ENCODE measurements at regions not wholly inside any gene's neighbourhood (a gene's known extent, or its start where the extent isn't known, plus 50 kb on each side); places are given as distances from the start of the nearest gene placed in this dataset.
"Not testable (repeated sequence)": the region's sequence is repeated elsewhere in the genome, so short reads cannot be mapped to it uniquely, and the experiment has no call there.

GRCh38 chr16:85242140-85242539, 129.9 kb upstream of the CIBAR2 start:
- Histone ChIP-seq H3K4me3 (ENCODE audit: control insufficient read depth in 2 of 3, extremely low read depth in 1 of 3, insufficient read depth in 2 of 3, low read depth in 1 of 3, low read length in 3 of 3) (no peak overlapping the region), H2AFZ (ENCODE audit: control insufficient read depth, low read length) (no peak overlapping the region), H3K27ac (ENCODE audit: control insufficient read depth, insufficient read depth, low read length) (no peak overlapping the region), H3K36me3 (ENCODE audit: control insufficient read depth in 2 of 2, extremely low read depth in 1 of 2, insufficient read depth in 2 of 2, low read length in 2 of 2) (no peaks in the 10 kb centered on the region), H3K27me3 (ENCODE audit: control insufficient read depth, extremely low read depth, insufficient read depth, low read length) (no peaks in the 10 kb centered on the region), H3K9me3 (ENCODE audit: control insufficient read depth, low read depth, low read length) (no peaks in the 10 kb centered on the region), H4K20me1 (ENCODE audit: control insufficient read depth, extremely low read depth, insufficient read depth, low read length) (no peaks in the 10 kb centered on the region), H3K79me2 (ENCODE audit: control insufficient read depth, insufficient read depth, low read length) (no peaks in the 10 kb centered on the region), H3K4me2 (ENCODE audit: control insufficient read depth, extremely low read depth, insufficient read depth, low read depth, low read length) (no peak overlapping the region), H3K4me1 (ENCODE audit: control insufficient read depth, extremely low read depth, insufficient read depth, low read length) (peaks cover 3% of the 10 kb centered on the region), H3K9me1 (ENCODE audit: control insufficient read depth, extremely low read depth, insufficient read depth, low read length) (no peaks in the 10 kb centered on the region), H3K9ac (ENCODE audit: control insufficient read depth, extremely low read depth, insufficient read depth, low read length) (no peak overlapping the region)
- FAIRE-seq (no peak), DNase-seq (ENCODE audit: low read depth, low spot score) (no peak)
- TF ChIP-seq EZH2 (IDR thresholded peaks at IDR 0.05; ENCODE audit: low read length): no peak
- TF ChIP-seq CTCF (optimal IDR thresholded peaks at IDR 0.05 in 1 of 3, IDR thresholded peaks at IDR 0.05 in 1 of 3, conservative IDR thresholded peaks at IDR 0.05 in 1 of 3; ENCODE audit: extremely low read depth in 1 of 3, insufficient read depth in 2 of 3, low read length in 3 of 3): no peak
- dilution Hi-C loops (cut with MboI; ENCODE audit: extremely low pct_ligation_motif_present, low sequenced_read_pairs): no loop called here

DNA sequence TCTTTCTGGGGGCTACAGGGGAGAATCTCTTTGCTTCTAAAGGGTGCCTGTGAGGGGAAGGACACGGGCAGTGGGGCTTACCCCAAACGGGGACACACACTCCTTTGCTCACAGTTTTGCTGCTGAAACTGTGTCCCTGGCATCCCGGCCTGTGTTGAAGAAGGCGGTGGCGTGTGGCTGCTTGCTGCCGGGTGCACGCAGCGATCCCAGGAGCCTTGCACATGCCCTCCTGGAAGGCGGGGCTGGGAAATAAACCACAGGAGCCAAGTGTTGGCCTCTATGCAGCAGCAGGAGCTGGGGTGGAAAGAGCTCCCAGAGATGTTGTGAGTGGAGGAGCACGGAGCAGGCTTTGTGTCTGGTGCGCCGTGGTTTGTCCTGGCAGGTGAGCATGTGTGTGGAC, 131.0 kb upstream of the CIBAR2 start:
- Histone ChIP-seq H3K9ac (ENCODE audit: control insufficient read depth, extremely low read depth, insufficient read depth, low read length) (no peak overlapping the region), H3K27ac (ENCODE audit: control insufficient read depth, insufficient read depth, low read length) (no peak overlapping the region), H4K20me1 (ENCODE audit: control insufficient read depth, extremely low read depth, insufficient read depth, low read length) (no peaks in the 10 kb centered on the region), H3K36me3 (ENCODE audit: control insufficient read depth in 2 of 2, extremely low read depth in 1 of 2, insufficient read depth in 2 of 2, low read length in 2 of 2) (no peaks in the 10 kb centered on the region), H3K79me2 (ENCODE audit: control insufficient read depth, insufficient read depth, low read length) (no peaks in the 10 kb centered on the region), H3K27me3 (ENCODE audit: control insufficient read depth, extremely low read depth, insufficient read depth, low read length) (no peaks in the 10 kb centered on the region), H3K9me1 (ENCODE audit: control insufficient read depth, extremely low read depth, insufficient read depth, low read length) (no peaks in the 10 kb centered on the region), H3K4me2 (ENCODE audit: control insufficient read depth, extremely low read depth, insufficient read depth, low read depth, low read length) (no peak overlapping the region), H3K9me3 (ENCODE audit: control insufficient read depth, low read depth, low read length) (no peaks in the 10 kb centered on the region), H3K4me3 (ENCODE audit: control insufficient read depth in 2 of 3, extremely low read depth in 1 of 3, insufficient read depth in 2 of 3, low read depth in 1 of 3, low read length in 3 of 3) (no peak overlapping the region), H2AFZ (ENCODE audit: control insufficient read depth, low read length) (no peak overlapping the region), H3K4me1 (ENCODE audit: control insufficient read depth, extremely low read depth, insufficient read depth, low read length) (peaks cover 3% of the 10 kb centered on the region)
- TF ChIP-seq CTCF (optimal IDR thresholded peaks at IDR 0.05 in 1 of 3, IDR thresholded peaks at IDR 0.05 in 1 of 3, conservative IDR thresholded peaks at IDR 0.05 in 1 of 3; ENCODE audit: extremely low read depth in 1 of 3, insufficient read depth in 2 of 3, low read length in 3 of 3) (no peak), EZH2 (IDR thresholded peaks at IDR 0.05; ENCODE audit: low read length) (no peak)
- dilution Hi-C loops (cut with MboI; ENCODE audit: extremely low pct_ligation_motif_present, low sequenced_read_pairs): no loop called here
- no peak for FAIRE-seq
- no peak for DNase-seq (ENCODE audit: low read depth, low spot score)

- H3K27ac ChIP-seq (ENCODE audit: control insufficient read depth, insufficient read depth, low read length); dilution Hi-C loops (cut with MboI; ENCODE audit: extremely low pct_ligation_motif_present, low sequenced_read_pairs); H3K4me1 ChIP-seq (ENCODE audit: control insufficient read depth, extremely low read depth, insufficient read depth, low read length); H3K4me3 ChIP-seq (ENCODE audit: control insufficient read depth in 2 of 3, extremely low read depth in 1 of 3, insufficient read depth in 2 of 3, low read depth in 1 of 3, low read length in 3 of 3); H3K9me3 ChIP-seq (ENCODE audit: control insufficient read depth, low read depth, low read length); H3K9ac ChIP-seq (ENCODE audit: control insufficient read depth, extremely low read depth, insufficient read depth, low read length); H2AFZ ChIP-seq (ENCODE audit: control insufficient read depth, low read length); H3K36me3 ChIP-seq (ENCODE audit: control insufficient read depth in 2 of 2, extremely low read depth in 1 of 2, insufficient read depth in 2 of 2, low read length in 2 of 2); H3K27me3 ChIP-seq (ENCODE audit: control insufficient read depth, extremely low read depth, insufficient read depth, low read length); H3K4me2 ChIP-seq (ENCODE audit: control insufficient read depth, extremely low read depth, insufficient read depth, low read depth, low read length); H4K20me1 ChIP-seq (ENCODE audit: control insufficient read depth, extremely low read depth, insufficient read depth, low read length); FAIRE-seq; H3K79me2 ChIP-seq (ENCODE audit: control insufficient read depth, insufficient read depth, low read length); H3K9me1 ChIP-seq (ENCODE audit: control insufficient read depth, extremely low read depth, insufficient read depth, low read length); DNase-seq (ENCODE audit: low read depth, low spot score): not testable (repeated sequence)
These were observed 132.2 kb upstream of the CIBAR2 start for GRCh38 chr16:85244452-85244851.
